ENCODE measurements at regions not wholly inside any gene's neighbourhood (a gene's known extent, or its start where the extent isn't known, plus 50 kb on each side); places are given as distances from the start of the nearest gene placed in this dataset.
"Not testable (repeated sequence)": the region's sequence is repeated elsewhere in the genome, so short reads cannot be mapped to it uniquely, and the experiment has no call there.

GRCh38 chr2:87386063-87386560 is 361.8 kb upstream of the PLGLB2 start:
- TF ChIP-seq CTCF (IDR thresholded peaks at IDR 0.05); POLR2A (IDR thresholded peaks at IDR 0.05; ENCODE audit: low read depth); POLR2AphosphoS5 (IDR thresholded peaks at IDR 0.05): not testable (repeated sequence)

All from esophagus muscularis mucosa (tissue), 3 donors.